NCI-H774 (cell line): ENCODE measurements at regions not wholly inside any gene's neighbourhood (a gene's known extent, or its start where the extent isn't known, plus 50 kb on each side); places are given as distances from the start of the nearest gene placed in this dataset.

Experiments
- DNase-seq: peaks from one replicate; lab custom pipeline; 2025; lab: John Stamatoyannopoulos, UW

GRCh38 chr6:56345376-56345995, 98.1 kb upstream of the COL21A1 start:
- no peak for DNase-seq

GRCh38 chr6:56343295-56343694, 95.9 kb upstream of the COL21A1 start:
- DNase-seq = no peak

- DNase-seq = no peak
Measured at GRCh38 chr6:56339524-56339923, 92.1 kb upstream of the COL21A1 start.

- DNase-seq = no peak
Measured at GRCh38 chr6:56335726-56336125, 88.3 kb upstream of the COL21A1 start.

GRCh38 chr6:56334937-56335336, 87.6 kb upstream of the COL21A1 start:
- DNase-seq = no peak

GRCh38 chr6:56329271-56330050, 82.1 kb upstream of the COL21A1 start:
- no peak for DNase-seq

- no peak for DNase-seq
Measured at GRCh38 chr6:56328728-56329090, 81.3 kb upstream of the COL21A1 start.

- no peak for DNase-seq
Measured at GRCh38 chr6:56327946-56328727, 80.8 kb upstream of the COL21A1 start.

- DNase-seq = no peak
Measured at GRCh38 chr6:56324396-56324795, 77.0 kb upstream of the COL21A1 start.

GRCh38 chr6:56318851-56319250, 71.5 kb upstream of the COL21A1 start:
- no peak for DNase-seq

- DNase-seq = no peak
Measured at GRCh38 chr6:56314683-56315523, 67.5 kb upstream of the COL21A1 start.

- DNase-seq = no peak
Measured at GRCh38 chr6:56311533-56312448, 64.4 kb upstream of the COL21A1 start.

- no peak for DNase-seq
Measured at GRCh38 chr6:56311061-56311460, 63.7 kb upstream of the COL21A1 start.

- no peak for DNase-seq
Measured at GRCh38 chr6:56310241-56310640, 62.9 kb upstream of the COL21A1 start.

GRCh38 chr6:56299916-56300315, 52.5 kb upstream of the COL21A1 start:
- no peak for DNase-seq

GRCh38 chr6:56297022-56297989, 49.9 kb upstream of the COL21A1 start:
- DNase-seq = no peak
